Activated naive CD4-positive, alpha-beta T cell treated with anti-CD3 and anti-CD28 coated beads for 36 hours (primary cell): ENCODE measurements at regions not wholly inside any gene's neighbourhood (a gene's known extent, or its start where the extent isn't known, plus 50 kb on each side); places are given as distances from the start of the nearest gene placed in this dataset.

Experiments used
- CTCF ChIA-PET: fragments of 350-600 bp; sonication (Branson Sonifier 250); formaldehyde crosslinking; loops from one replicate; lab custom pipeline; 2021; ENCODE audit warnings: antibody characterized with exemption; lab: Charles Lee
- DNase-seq: peaks from one replicate; pipeline ENCODE4 v3.0.0-alpha.2; 2020
- H3K27ac Mint-ChIP-seq: one replicate; pipeline ENCODE4 v1.8.0; 2021; ENCODE audit warnings: mild to moderate bottlenecking, mixed read lengths
- H3K27me3 Mint-ChIP-seq: one replicate; pipeline ENCODE4 v1.8.0; 2021; ENCODE audit warnings: low read depth, mixed read lengths
- H3K36me3 Mint-ChIP-seq: one replicate; pipeline ENCODE4 v1.8.0; 2021; ENCODE audit warnings: low read depth, mixed read lengths
- H3K4me1 Mint-ChIP-seq: one replicate; pipeline ENCODE4 v1.8.0; 2021; ENCODE audit warnings: low read depth, mixed read lengths
- H3K4me3 Mint-ChIP-seq: one replicate; pipeline ENCODE4 v1.8.0; 2021; ENCODE audit warnings: mild to moderate bottlenecking, moderate library complexity, mixed read lengths
- H3K9me3 Mint-ChIP-seq: one replicate; pipeline ENCODE4 v1.8.0; 2021; ENCODE audit warnings: mixed read lengths
- intact Hi-C: fragments of 100-400 bp; cut with micrococcal nuclease; formaldehyde crosslinking; loops from one replicate; pipeline ENCODE4 v1.15.1; 2023

- CTCF ChIA-PET: no interaction called here
- no peaks in the 10 kb centered on the region for H3K36me3 Mint-ChIP-seq
- intact Hi-C loops: no loop called here
Measured at GRCh38 chr16:73183611-73184092, 135.7 kb upstream of the ZFHX3 start.

DNA sequence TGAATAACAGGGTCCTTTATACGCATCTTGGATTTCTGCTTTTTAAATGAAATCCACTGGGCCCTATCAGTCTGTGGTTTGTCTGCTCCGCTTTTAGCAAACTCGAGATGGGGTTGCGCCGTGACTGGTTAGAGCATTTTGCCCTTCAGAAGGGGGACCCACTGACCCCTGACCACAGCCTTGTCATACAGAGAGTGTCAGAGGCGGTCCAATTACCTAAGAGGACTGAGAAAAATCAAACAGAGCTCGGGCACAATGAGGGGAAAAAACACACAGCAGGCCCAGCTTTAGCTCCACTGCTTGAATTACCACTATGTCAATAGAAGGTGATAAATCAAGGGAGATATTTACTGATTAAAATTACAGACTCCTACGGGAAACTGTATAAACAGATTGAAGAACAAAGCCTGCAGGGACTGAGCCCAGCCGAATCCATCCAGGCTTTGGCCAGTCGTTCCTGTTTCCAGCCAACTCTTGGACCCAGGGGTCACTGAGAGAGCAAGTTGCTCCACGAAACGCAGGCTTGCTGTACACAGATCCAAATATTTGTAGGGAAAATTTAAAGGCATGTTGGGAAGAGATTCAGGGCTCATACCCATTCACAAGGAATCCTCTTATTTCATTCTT is 131.9 kb upstream of the ZFHX3 start:
- Mint-ChIP-seq H3K27me3 (no peaks in the 10 kb centered on the region), H3K4me3 (no peak overlapping the region), H3K4me1 (no peaks in the 10 kb centered on the region), H3K27ac (no peak overlapping the region), H3K9me3 (peaks cover 2% of the 10 kb centered on the region), H3K36me3 (no peaks in the 10 kb centered on the region)
- CTCF ChIA-PET: no interaction called here
- DNase-seq: no peak
- intact Hi-C loops: no loop called here

More at GRCh38 chr16:73183611-73184092, 135.7 kb upstream of the ZFHX3 start:
- Mint-ChIP-seq H3K27me3 (no peaks in the 10 kb centered on the region), H3K4me1 (no peaks in the 10 kb centered on the region), H3K27ac (no peak overlapping the region), H3K4me3 (no peak overlapping the region), H3K9me3 (no peaks in the 10 kb centered on the region)
- DNase-seq: no peak

DNA sequence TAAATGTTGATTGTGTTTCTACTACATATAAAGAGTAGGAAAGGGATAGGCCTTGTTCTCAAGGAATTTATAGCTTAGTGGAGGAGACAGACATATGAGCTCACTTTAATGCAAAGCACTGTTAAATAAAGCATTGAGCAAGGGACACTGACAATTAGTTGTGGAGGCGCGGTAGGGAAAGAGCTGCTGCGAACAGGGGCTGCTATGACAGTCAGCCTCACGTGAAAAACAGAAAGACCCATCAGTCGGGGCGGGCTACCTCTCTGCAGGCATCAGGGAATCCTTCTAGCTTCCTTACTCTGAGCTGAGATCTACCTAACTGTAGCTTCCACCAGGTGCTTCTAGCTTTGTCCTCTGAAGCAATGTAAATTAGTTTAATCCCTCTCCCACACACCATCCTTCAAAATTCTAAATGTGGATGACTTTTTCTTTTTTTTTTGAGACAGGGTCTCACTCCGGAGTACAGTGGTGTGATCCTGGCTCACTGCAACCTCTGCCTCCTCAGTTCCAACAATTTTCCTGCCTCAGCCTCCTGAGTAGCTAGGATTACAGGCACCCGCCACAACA is 129.9 kb upstream of the ZFHX3 start:
- no peak for DNase-seq
- Mint-ChIP-seq H3K27me3 (no peaks in the 10 kb centered on the region), H3K4me1 (no peaks in the 10 kb centered on the region), H3K9me3 (peaks cover 2% of the 10 kb centered on the region), H3K27ac (no peak overlapping the region), H3K4me3 (no peak overlapping the region), H3K36me3 (no peaks in the 10 kb centered on the region)
- CTCF ChIA-PET: interaction anchor here (1.2 kb wide), 1 partner anchor 345 kb away, joined by 4 read pairs; no protein-coding TSS in a partner anchor
- intact Hi-C loops: no loop called here

- Mint-ChIP-seq H3K4me1 (no peaks in the 10 kb centered on the region), H3K9me3 (peaks cover 2% of the 10 kb centered on the region), H3K27ac (no peak overlapping the region), H3K36me3 (no peaks in the 10 kb centered on the region), H3K4me3 (no peak overlapping the region), H3K27me3 (no peaks in the 10 kb centered on the region)
- no peak for DNase-seq
- intact Hi-C loops: no loop called here
- CTCF ChIA-PET: interaction anchor here (0.6 to 0.7 kb wide), 2 partner anchors 54 to 807 kb away, joined by 3 read pairs; no protein-coding TSS in a partner anchor
Measured at GRCh38 chr16:73176577-73177013, 128.7 kb upstream of the ZFHX3 start.

GRCh38 chr16:73172973-73173709 is 125.2 kb upstream of the ZFHX3 start:
- peaks cover 2% of the 10 kb centered on the region for H3K9me3 Mint-ChIP-seq
- H3K27ac Mint-ChIP-seq: no peak overlapping the region
- DNase-seq: no peak
- H3K4me1 Mint-ChIP-seq: no peaks in the 10 kb centered on the region
- H3K36me3 Mint-ChIP-seq: no peaks in the 10 kb centered on the region
- intact Hi-C loops: no loop called here
- H3K27me3 Mint-ChIP-seq: no peaks in the 10 kb centered on the region
- CTCF ChIA-PET: no interaction called here
- H3K4me3 Mint-ChIP-seq: no peak overlapping the region

DNA sequence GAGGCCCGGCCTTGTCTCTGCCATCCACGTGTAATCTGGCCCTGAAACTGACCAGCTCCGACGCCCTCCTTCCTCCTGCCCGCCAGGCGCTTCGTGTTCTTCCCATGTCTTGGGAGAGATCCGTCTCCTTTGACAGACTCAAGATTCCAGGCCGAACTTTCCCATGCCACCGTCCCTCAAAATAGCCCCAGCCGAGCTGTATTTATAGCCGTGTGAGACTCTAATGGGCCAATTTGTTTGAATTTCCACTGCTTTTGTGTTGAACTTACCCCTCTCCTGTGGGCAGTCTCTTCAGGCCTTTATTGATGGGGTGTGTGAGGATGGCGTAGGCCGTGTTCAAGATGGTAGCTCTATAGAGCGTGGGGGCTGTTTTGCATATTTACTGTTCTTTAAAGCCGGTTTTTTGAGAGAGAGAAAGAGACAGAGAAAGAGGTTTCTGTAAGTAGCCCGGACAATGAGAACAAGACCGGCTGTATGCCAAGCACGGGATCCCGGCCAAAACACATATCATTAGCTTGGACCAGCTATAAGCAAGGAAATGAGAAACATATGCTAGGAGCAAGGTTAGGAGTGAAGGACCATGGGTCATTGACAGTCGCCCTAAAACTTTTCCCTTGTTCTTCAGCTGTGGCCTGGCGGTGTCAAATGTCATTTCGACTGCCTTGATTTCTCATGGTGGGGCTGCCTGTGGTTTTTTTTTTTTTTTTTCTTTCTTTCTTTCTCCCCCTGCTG is 124.5 kb upstream of the ZFHX3 start:
- Mint-ChIP-seq H3K4me3 (no peak overlapping the region), H3K36me3 (no peaks in the 10 kb centered on the region), H3K27me3 (no peaks in the 10 kb centered on the region), H3K27ac (no peak overlapping the region), H3K4me1 (no peaks in the 10 kb centered on the region), H3K9me3 (peaks cover 2% of the 10 kb centered on the region)
- DNase-seq: no peak
- CTCF ChIA-PET: no interaction called here
- intact Hi-C loops: no loop called here

GRCh38 chr16:73171901-73172240 is 123.9 kb upstream of the ZFHX3 start:
- Mint-ChIP-seq H3K27me3 (no peaks in the 10 kb centered on the region), H3K36me3 (no peaks in the 10 kb centered on the region), H3K9me3 (peaks cover 2% of the 10 kb centered on the region), H3K27ac (no peak overlapping the region), H3K4me1 (peaks cover 1% of the 10 kb centered on the region), H3K4me3 (no peak overlapping the region)
- no peak for DNase-seq
- CTCF ChIA-PET: no interaction called here
- intact Hi-C loops: no loop called here

GRCh38 chr16:73171380-73171779 is 123.5 kb upstream of the ZFHX3 start:
- DNase-seq: no peak
- CTCF ChIA-PET: no interaction called here
- Mint-ChIP-seq H3K4me3 (no peak overlapping the region), H3K27me3 (no peaks in the 10 kb centered on the region), H3K4me1 (peaks cover 6% of the 10 kb centered on the region), H3K36me3 (no peaks in the 10 kb centered on the region), H3K27ac (no peak overlapping the region), H3K9me3 (peaks cover 2% of the 10 kb centered on the region)
- intact Hi-C loops: no loop called here

DNA sequence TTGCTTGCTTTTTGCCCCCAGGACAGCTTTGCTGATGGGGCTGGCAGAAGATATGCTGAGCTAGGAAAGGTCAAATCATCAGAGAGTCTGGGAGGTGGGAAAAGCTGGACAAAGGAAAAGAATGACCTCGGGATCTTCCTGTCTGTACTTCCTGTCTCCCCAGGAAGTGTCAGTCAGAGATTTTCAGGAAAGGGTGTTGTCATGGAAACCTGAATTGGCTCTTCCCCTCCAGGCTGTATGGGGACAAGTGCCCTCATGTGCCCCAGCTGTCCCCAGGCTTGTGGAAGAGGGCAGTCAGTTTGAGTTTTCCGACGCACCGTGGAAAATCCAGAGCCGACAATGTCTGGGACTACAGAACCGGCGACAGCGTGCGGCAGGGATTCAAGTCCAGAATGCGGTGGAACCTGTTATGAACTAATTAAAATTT is 122.7 kb upstream of the ZFHX3 start:
- CTCF ChIA-PET: no interaction called here
- no peak for DNase-seq
- Mint-ChIP-seq H3K27ac (no peak overlapping the region), H3K27me3 (no peaks in the 10 kb centered on the region), H3K9me3 (no peaks in the 10 kb centered on the region), H3K4me1 (peaks cover 9% of the 10 kb centered on the region), H3K4me3 (no peak overlapping the region), H3K36me3 (no peaks in the 10 kb centered on the region)
- intact Hi-C loops: no loop called here

GRCh38 chr16:73166947-73167550 is 119.1 kb upstream of the ZFHX3 start:
- intact Hi-C loops: no loop called here
- H3K4me3 Mint-ChIP-seq: no peak overlapping the region
- no peaks in the 10 kb centered on the region for H3K9me3 Mint-ChIP-seq
- H3K27ac Mint-ChIP-seq: no peak overlapping the region
- peaks cover 9% of the 10 kb centered on the region for H3K4me1 Mint-ChIP-seq
- CTCF ChIA-PET: interaction anchor here (1.5 kb wide), 1 partner anchor 334 kb away, joined by 5 read pairs; no protein-coding TSS in a partner anchor
- no peaks in the 10 kb centered on the region for H3K36me3 Mint-ChIP-seq
- H3K27me3 Mint-ChIP-seq: no peaks in the 10 kb centered on the region
- no peak for DNase-seq

DNA sequence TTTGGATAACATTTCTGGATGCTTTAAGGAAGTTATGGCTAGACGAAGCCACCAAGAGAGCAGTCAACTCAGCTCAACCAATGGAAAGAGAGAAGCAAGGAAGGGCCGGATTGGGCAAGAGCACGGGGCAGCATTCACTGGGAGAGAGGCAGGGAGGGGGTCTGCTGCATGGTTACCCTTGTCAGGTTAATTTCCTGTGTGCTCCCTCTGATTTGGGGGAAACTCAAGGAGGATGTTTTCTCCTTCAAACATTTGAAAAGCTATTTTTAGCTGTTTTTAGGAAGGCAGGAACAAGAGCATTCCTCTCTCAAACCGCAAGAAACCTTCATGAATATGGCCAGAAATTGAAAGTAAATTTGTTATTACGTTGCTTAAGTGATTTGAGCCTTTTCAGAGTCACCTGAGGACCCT is 118.5 kb upstream of the ZFHX3 start:
- no peak overlapping the region for H3K27ac Mint-ChIP-seq
- H3K9me3 Mint-ChIP-seq: no peaks in the 10 kb centered on the region
- CTCF ChIA-PET: no interaction called here
- intact Hi-C loops: no loop called here
- H3K36me3 Mint-ChIP-seq: no peaks in the 10 kb centered on the region
- H3K4me1 Mint-ChIP-seq: peaks cover 9% of the 10 kb centered on the region
- H3K27me3 Mint-ChIP-seq: no peaks in the 10 kb centered on the region
- no peak overlapping the region for H3K4me3 Mint-ChIP-seq
- DNase-seq: no peak

- Mint-ChIP-seq H3K4me1 (peaks cover 9% of the 10 kb centered on the region), H3K27ac (no peak overlapping the region), H3K4me3 (no peak overlapping the region), H3K36me3 (no peaks in the 10 kb centered on the region), H3K27me3 (no peaks in the 10 kb centered on the region), H3K9me3 (peaks cover 1% of the 10 kb centered on the region)
- CTCF ChIA-PET: no interaction called here
- intact Hi-C loops: no loop called here
- no peak for DNase-seq
Measured at GRCh38 chr16:73163238-73163815, 115.4 kb upstream of the ZFHX3 start.
